ENCODE measurements at regions not wholly inside any gene's neighbourhood (a gene's known extent, or its start where the extent isn't known, plus 50 kb on each side); places are given as distances from the start of the nearest gene placed in this dataset.

GRCh38 chr4:154086247-154086646, 297.4 kb upstream of the SFRP2 start:
- DNase-seq, result no peak

- no peak for DNase-seq
These were observed 296.0 kb upstream of the SFRP2 start for GRCh38 chr4:154084864-154085263.

- no peak for DNase-seq
These were observed 294.1 kb upstream of the SFRP2 start for GRCh38 chr4:154082760-154083535.

GRCh38 chr4:154081391-154081790, 292.5 kb upstream of the SFRP2 start:
- no peak for DNase-seq

- DNase-seq, result no peak
These were observed 289.8 kb upstream of the SFRP2 start for GRCh38 chr4:154078504-154079350.

- DNase-seq, result no peak
These were observed 288.0 kb upstream of the SFRP2 start for GRCh38 chr4:154076921-154077320.

GRCh38 chr4:154073107-154073822, 284.4 kb upstream of the SFRP2 start:
- DNase-seq, result no peak

- no peak for DNase-seq
These were observed 278.9 kb upstream of the SFRP2 start for GRCh38 chr4:154067786-154068185.

GRCh38 chr4:154065368-154065767, 276.5 kb upstream of the SFRP2 start:
- no peak for DNase-seq

- DNase-seq, result no peak
These were observed 275.4 kb upstream of the SFRP2 start for GRCh38 chr4:154064244-154064643.

GRCh38 chr4:154049457-154050181, 260.7 kb upstream of the SFRP2 start:
- DNase-seq, result no peak

- no peak for DNase-seq
These were observed 258.9 kb upstream of the SFRP2 start for GRCh38 chr4:154047733-154048132.

GRCh38 chr4:154044742-154045485, 256.0 kb upstream of the SFRP2 start:
- no peak for DNase-seq

- no peak for DNase-seq
These were observed 255.2 kb upstream of the SFRP2 start for GRCh38 chr4:154044108-154044531.

GRCh38 chr4:154041640-154042039, 252.8 kb upstream of the SFRP2 start:
- DNase-seq, result no peak

GRCh38 chr4:154039435-154040343, 250.8 kb upstream of the SFRP2 start:
- no peak for DNase-seq

GRCh38 chr4:154036856-154037255, 248.0 kb upstream of the SFRP2 start:
- no peak for DNase-seq

GRCh38 chr4:154035341-154035740, 246.5 kb upstream of the SFRP2 start:
- no peak for DNase-seq

GRCh38 chr4:154033921-154034320, 245.0 kb upstream of the SFRP2 start:
- DNase-seq, result no peak

- DNase-seq, result no peak
These were observed 244.0 kb upstream of the SFRP2 start for GRCh38 chr4:154032914-154033313.

GRCh38 chr4:154030746-154031145, 241.9 kb upstream of the SFRP2 start:
- no peak for DNase-seq

Measured in activated T-cell treated with anti-CD3 and anti-CD28 coated beads, Interleukin-2, amount 50 U/mL, for 1 hour (primary cell).